ENCODE measurements at regions not wholly inside any gene's neighbourhood (a gene's known extent, or its start where the extent isn't known, plus 50 kb on each side); places are given as distances from the start of the nearest gene placed in this dataset.

DNA sequence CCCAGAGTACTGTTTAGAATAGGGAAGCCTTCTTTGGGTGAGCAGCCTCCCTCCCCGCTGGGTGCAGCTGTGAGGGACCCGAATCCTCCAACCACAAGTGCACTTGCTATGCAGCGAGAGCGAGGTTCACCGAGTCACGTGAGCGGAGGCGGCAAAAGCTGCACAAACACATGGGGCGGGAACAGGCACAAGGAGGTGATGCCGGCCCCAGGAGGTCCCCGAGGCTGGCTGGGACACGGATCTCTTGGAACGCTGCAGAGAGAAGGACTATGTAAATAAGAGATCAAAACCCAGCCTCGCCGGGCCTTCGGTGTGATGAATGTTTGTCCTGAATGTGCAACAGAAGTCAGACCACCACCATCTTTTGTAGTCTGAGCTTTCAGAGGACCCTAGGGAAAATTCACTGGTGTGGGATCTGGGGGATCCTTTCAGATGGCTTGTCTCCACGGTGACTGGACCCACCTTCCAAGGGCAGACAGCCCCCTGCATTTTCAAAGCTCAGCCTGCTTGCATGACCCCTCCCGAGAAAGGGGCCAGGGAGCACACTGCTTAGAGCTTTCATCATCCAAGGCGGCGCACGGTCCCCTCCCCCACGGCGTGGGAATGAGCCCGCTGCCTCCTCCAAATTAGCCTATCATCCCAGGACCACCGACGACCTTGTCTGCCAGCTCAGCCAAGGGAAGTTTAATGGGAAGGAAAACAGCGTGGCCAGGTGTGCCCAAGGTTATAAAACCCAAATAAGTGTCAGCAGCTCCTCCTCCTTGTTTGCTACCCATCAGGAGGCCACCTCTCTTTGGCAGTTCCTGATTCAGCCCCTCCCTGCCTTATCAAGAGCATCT lies 327.7 kb downstream of the CXCL12 start:
- no peak for FAIRE-seq
- Histone ChIP-seq H3K9me3 (no peaks in the 10 kb centered on the region), H3K4me2 (no peak overlapping the region), H3K27ac (no peak overlapping the region), H3K4me1 (no peaks in the 10 kb centered on the region), H3K4me3 (no peak overlapping the region)
- WGBS (ENCODE audit: missing lambda C conversion rate) = 16% methylated on average over 24 of the region's 27 CpGs
- TF ChIP-seq EP300 (IDR thresholded peaks at IDR 0.05) (no peak), CEBPB (IDR thresholded peaks at IDR 0.05) (no peak), SMC3 (IDR thresholded peaks at IDR 0.05) (no peak), FOSB (CRISPR knock-in tag; IDR thresholded peaks at IDR 0.05) (no peak), ZFP36 (IDR thresholded peaks at IDR 0.05; ENCODE audit: borderline replicate concordance, partially characterized antibody) (no peak), FOSL2 (IDR thresholded peaks at IDR 0.05) (no peak), FOSL2 (CRISPR knock-in tag; IDR thresholded peaks at IDR 0.05) (no peak), FOXS1 (CRISPR knock-in tag; IDR thresholded peaks at IDR 0.05) (no peak), CBX2 (IDR thresholded peaks at IDR 0.05; ENCODE audit: borderline replicate concordance, low read depth) (no peak), POLR2A (IDR thresholded peaks at IDR 0.05; ENCODE audit: low read length) (no peak), MAFK (IDR thresholded peaks at IDR 0.05; ENCODE audit: partially characterized antibody) (no peak), MAZ (IDR thresholded peaks at IDR 0.05; ENCODE audit: borderline replicate concordance, low read depth, low read length) (no peak), CHD4 (IDR thresholded peaks at IDR 0.05; ENCODE audit: borderline replicate concordance) (no peak), HOXA7 (CRISPR knock-in tag; IDR thresholded peaks at IDR 0.05) (no peak), HOXB13 (CRISPR knock-in tag; IDR thresholded peaks at IDR 0.05; ENCODE audit: low read depth) (no peak), CHD2 (IDR thresholded peaks at IDR 0.05; ENCODE audit: low read length, partially characterized antibody) (no peak), SREBF2 (IDR thresholded peaks at IDR 0.05) (no peak)
- TF ChIP-seq, protein P1, sequence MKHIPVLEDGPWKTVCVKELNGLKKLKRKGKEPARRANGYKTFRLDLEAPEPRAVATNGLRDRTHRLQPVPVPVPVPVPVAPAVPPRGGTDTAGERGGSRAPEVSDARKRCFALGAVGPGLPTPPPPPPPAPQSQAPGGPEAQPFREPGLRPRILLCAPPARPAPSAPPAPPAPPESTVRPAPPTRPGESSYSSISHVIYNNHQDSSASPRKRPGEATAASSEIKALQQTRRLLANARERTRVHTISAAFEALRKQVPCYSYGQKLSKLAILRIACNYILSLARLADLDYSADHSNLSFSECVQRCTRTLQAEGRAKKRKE (CRISPR knock-in tag; IDR thresholded peaks at IDR 0.05; ENCODE audit: low read depth) = no peak
- TF ChIP-seq, protein P2, sequence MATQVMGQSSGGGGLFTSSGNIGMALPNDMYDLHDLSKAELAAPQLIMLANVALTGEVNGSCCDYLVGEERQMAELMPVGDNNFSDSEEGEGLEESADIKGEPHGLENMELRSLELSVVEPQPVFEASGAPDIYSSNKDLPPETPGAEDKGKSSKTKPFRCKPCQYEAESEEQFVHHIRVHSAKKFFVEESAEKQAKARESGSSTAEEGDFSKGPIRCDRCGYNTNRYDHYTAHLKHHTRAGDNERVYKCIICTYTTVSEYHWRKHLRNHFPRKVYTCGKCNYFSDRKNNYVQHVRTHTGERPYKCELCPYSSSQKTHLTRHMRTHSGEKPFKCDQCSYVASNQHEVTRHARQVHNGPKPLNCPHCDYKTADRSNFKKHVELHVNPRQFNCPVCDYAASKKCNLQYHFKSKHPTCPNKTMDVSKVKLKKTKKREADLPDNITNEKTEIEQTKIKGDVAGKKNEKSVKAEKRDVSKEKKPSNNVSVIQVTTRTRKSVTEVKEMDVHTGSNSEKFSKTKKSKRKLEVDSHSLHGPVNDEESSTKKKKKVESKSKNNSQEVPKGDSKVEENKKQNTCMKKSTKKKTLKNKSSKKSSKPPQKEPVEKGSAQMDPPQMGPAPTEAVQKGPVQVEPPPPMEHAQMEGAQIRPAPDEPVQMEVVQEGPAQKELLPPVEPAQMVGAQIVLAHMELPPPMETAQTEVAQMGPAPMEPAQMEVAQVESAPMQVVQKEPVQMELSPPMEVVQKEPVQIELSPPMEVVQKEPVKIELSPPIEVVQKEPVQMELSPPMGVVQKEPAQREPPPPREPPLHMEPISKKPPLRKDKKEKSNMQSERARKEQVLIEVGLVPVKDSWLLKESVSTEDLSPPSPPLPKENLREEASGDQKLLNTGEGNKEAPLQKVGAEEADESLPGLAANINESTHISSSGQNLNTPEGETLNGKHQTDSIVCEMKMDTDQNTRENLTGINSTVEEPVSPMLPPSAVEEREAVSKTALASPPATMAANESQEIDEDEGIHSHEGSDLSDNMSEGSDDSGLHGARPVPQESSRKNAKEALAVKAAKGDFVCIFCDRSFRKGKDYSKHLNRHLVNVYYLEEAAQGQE (IDR thresholded peaks at IDR 0.05) = no peak
- ChIA-PET POLR2A (no interaction called here), CTCF (interaction anchor here (1.2 kb wide), 1 partner anchor 367 kb away, joined by 3 read pairs; no protein-coding TSS in a partner anchor)
- DNase-seq (ENCODE audit: low read depth in 1 of 2, low spot score in 1 of 2) = no peak
- no peak for ATAC-seq

- no peak overlapping the region for H3K4me3 ChIP-seq
- no peak overlapping the region for H3K27ac ChIP-seq
- no peak for DNase-seq (ENCODE audit: low read depth in 1 of 2, low spot score in 1 of 2)
- FAIRE-seq = no peak
- POLR2A ChIA-PET = no interaction called here
- TF ChIP-seq CHD2 (IDR thresholded peaks at IDR 0.05; ENCODE audit: low read length, partially characterized antibody) (no peak), EHF (CRISPR knock-in tag; IDR thresholded peaks at IDR 0.05) (no peak), ESRRA (IDR thresholded peaks at IDR 0.05; ENCODE audit: borderline replicate concordance, low read length) (no peak), ZSCAN20 (CRISPR knock-in tag; IDR thresholded peaks at IDR 0.05) (no peak), TFCP2L1 (CRISPR knock-in tag; IDR thresholded peaks at IDR 0.05) (no peak), SMC3 (IDR thresholded peaks at IDR 0.05) (no peak), GATA3 (IDR thresholded peaks at IDR 0.05; ENCODE audit: borderline replicate concordance) (no peak), ELK1 (IDR thresholded peaks at IDR 0.05; ENCODE audit: low read depth, low read length) (no peak), FOSB (CRISPR knock-in tag; IDR thresholded peaks at IDR 0.05) (no peak)
- TF ChIP-seq, protein P2 (IDR thresholded peaks at IDR 0.05) = no peak
- no peaks in the 10 kb centered on the region for H3K4me1 ChIP-seq
- H3K4me2 ChIP-seq = no peak overlapping the region
- CTCF ChIA-PET = no interaction called here
- WGBS (ENCODE audit: missing lambda C conversion rate) = 25% methylated on average over 13 of the region's 13 CpGs
- no peaks in the 10 kb centered on the region for H3K9me3 ChIP-seq
- no peak for ATAC-seq
Observed at GRCh38 chr10:44056206-44056605, 328.7 kb downstream of the CXCL12 start.
